SK-N-SH treated with all-trans-retinoic acid at 6 μM for 48 hours (cell line): ENCODE measurements at regions not wholly inside any gene's neighbourhood (a gene's known extent, or its start where the extent isn't known, plus 50 kb on each side); places are given as distances from the start of the nearest gene placed in this dataset.

ENCODE experiments used
- ATAC-seq: fragments of 200-7000 bp; cut with Tn5 transposase; 3 replicates; pipeline ENCODE4 v1.9.1; 2020; ENCODE audit warnings: mild to moderate bottlenecking, moderate library complexity
- ARNTL ChIP-seq: fragments of 450-650 bp; formaldehyde crosslinking; IDR thresholded peaks from 2 replicates; pipeline ENCODE4 v1.5.0; 2020; ENCODE audit warnings: low read depth, mild to moderate bottlenecking, moderate library complexity, borderline replicate concordance
- BACH2 ChIP-seq: fragments of 250-450 bp; sonication (Bioruptor Pico); IDR thresholded peaks from 2 replicates; pipeline ENCODE4 v1.9.0; 2021; ENCODE audit warnings: mild to moderate bottlenecking, borderline replicate concordance
- CSDC2 ChIP-seq: fragments of 250-450 bp; sonication (Bioruptor Pico); IDR thresholded peaks from 2 replicates; pipeline ENCODE4 v1.5.0; 2020; ENCODE audit warnings: mild to moderate bottlenecking, moderate library complexity
- ESRRG ChIP-seq: fragments of 250-450 bp; sonication (Bioruptor Pico); IDR thresholded peaks from 2 replicates; pipeline ENCODE4 v1.6.1; 2021; ENCODE audit warnings: mild to moderate bottlenecking
- GLIS3 ChIP-seq: fragments of 250-450 bp; sonication (Bioruptor Pico); IDR thresholded peaks from 2 replicates; pipeline ENCODE4 v1.5.0; 2020; ENCODE audit warnings: mild to moderate bottlenecking, moderate library complexity
- ISL1 ChIP-seq: fragments of 250-450 bp; sonication (Bioruptor Pico); IDR thresholded peaks from 2 replicates; pipeline ENCODE4 v2.1.2; 2022; ENCODE audit warnings: mild to moderate bottlenecking, moderate library complexity
- OSR1 ChIP-seq: fragments of 250-450 bp; sonication (Bioruptor Pico); IDR thresholded peaks from 2 replicates; pipeline ENCODE4 v1.8.0; 2022; ENCODE audit warnings: moderate library complexity, mild to moderate bottlenecking, inconsistent platforms
- PPARA ChIP-seq: fragments of 250-450 bp; sonication (Bioruptor Pico); IDR thresholded peaks from 2 replicates; pipeline ENCODE4 v1.5.0; 2020; ENCODE audit warnings: mild to moderate bottlenecking, borderline replicate concordance
- RARB ChIP-seq: fragments of 250-450 bp; sonication (Bioruptor Pico); IDR thresholded peaks from 2 replicates; pipeline ENCODE4 v1.8.0; 2021; ENCODE audit warnings: mild to moderate bottlenecking, moderate library complexity
- SNAI2 ChIP-seq: fragments of 250-450 bp; sonication (Bioruptor Pico); IDR thresholded peaks from 2 replicates; pipeline ENCODE4 v1.5.0; 2020; ENCODE audit warnings: mild to moderate bottlenecking, moderate library complexity
- TCF4 ChIP-seq: fragments of 250-450 bp; sonication (Bioruptor Pico); IDR thresholded peaks from 2 replicates; pipeline ENCODE4 v1.8.0; 2021; ENCODE audit warnings: mild to moderate bottlenecking, moderate library complexity, borderline replicate concordance
- TOX ChIP-seq: fragments of 250-450 bp; sonication (Bioruptor Pico); IDR thresholded peaks from 2 replicates; pipeline ENCODE4 v1.8.0; 2021; ENCODE audit warnings: mild to moderate bottlenecking, moderate library complexity, borderline replicate concordance
- ZC3H10 ChIP-seq: fragments of 250-450 bp; sonication (Bioruptor Pico); IDR thresholded peaks from 2 replicates; pipeline ENCODE4 v1.5.1; 2021; ENCODE audit warnings: mild to moderate bottlenecking, moderate library complexity
- ZFP3 ChIP-seq: fragments of 250-450 bp; sonication (Bioruptor Pico); IDR thresholded peaks from 2 replicates; pipeline ENCODE4 v1.5.0; 2020; ENCODE audit warnings: mild to moderate bottlenecking, moderate library complexity
- ZFP30 ChIP-seq: fragments of 450-650 bp; formaldehyde crosslinking; IDR thresholded peaks from 2 replicates; pipeline ENCODE4 v1.5.0; 2022; ENCODE audit warnings: mild to moderate bottlenecking, moderate library complexity
- ZNF565 ChIP-seq: fragments of 450-650 bp; formaldehyde crosslinking; conservative IDR thresholded peaks from 2 replicates; pipeline ENCODE4 v1.5.0; 2020; ENCODE audit warnings: low read depth, mild to moderate bottlenecking, moderate library complexity
- ZNF70 ChIP-seq: fragments of 450-650 bp; formaldehyde crosslinking; IDR thresholded peaks from 2 replicates; pipeline ENCODE4 v1.5.0; 2020; ENCODE audit warnings: mild to moderate bottlenecking, moderate library complexity
- ZNF8 ChIP-seq: fragments of 450-650 bp; formaldehyde crosslinking; IDR thresholded peaks from 2 replicates; pipeline ENCODE4 v1.5.0; 2020; ENCODE audit warnings: mild to moderate bottlenecking, moderate library complexity
- TF ChIP-seq, protein P1 (sequence below): fragments of 250-450 bp; sonication (Bioruptor Pico); IDR thresholded peaks from 2 replicates; pipeline ENCODE4 v1.5.0; 2020; ENCODE audit warnings: mild to moderate bottlenecking, moderate library complexity
- TF ChIP-seq, protein P2 (sequence below): fragments of 250-450 bp; sonication (Bioruptor Pico); IDR thresholded peaks from 2 replicates; pipeline ENCODE4 v1.8.0; 2020; ENCODE audit warnings: mild to moderate bottlenecking, moderate library complexity, borderline replicate concordance
- TF ChIP-seq, protein P3 (sequence below): fragments of 250-450 bp; sonication (Bioruptor Pico); IDR thresholded peaks from 2 replicates; pipeline ENCODE4 v1.5.1; 2021; ENCODE audit warnings: mild to moderate bottlenecking, moderate library complexity

DNA sequence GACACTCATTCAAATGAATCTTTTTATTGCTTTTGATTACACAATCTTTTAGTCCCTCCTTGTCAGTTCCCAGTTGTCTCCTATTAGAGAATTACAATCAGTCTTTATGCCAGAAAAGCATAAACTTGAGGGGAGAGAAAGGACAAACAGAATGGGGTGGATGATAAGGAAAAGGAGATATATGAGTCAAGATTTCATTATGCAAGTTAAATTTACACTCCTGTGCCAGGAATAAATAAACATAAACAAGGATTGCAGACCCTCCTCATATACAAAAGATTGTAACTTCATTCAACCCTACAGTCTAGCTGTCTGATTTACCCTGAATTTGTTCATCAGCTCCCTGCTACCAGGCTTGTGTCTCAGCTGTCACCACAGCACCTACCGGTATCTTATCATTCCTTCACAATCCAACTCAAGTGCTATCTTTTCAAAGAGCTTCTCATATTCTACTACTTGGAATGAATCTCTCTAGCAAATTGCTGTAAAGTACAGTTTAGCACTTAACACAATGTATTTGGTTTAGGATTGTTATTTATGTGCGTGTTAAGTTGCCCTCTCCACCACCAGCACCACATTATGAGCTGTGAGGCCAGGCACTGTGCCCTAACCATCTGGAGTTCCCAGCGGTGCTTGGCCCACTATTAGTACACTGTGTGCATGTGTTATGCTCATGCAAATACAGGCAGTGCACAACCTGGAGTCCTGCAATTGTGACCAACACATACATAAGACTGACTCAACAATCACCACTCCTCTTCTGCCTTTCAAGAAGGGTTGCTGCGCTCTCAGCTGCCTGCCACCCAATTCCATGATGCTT is 504.1 kb downstream of the TBL1XR1 start:
- TF ChIP-seq TOX (CRISPR knock-in tag), result no peak
- TF ChIP-seq, protein P1, sequence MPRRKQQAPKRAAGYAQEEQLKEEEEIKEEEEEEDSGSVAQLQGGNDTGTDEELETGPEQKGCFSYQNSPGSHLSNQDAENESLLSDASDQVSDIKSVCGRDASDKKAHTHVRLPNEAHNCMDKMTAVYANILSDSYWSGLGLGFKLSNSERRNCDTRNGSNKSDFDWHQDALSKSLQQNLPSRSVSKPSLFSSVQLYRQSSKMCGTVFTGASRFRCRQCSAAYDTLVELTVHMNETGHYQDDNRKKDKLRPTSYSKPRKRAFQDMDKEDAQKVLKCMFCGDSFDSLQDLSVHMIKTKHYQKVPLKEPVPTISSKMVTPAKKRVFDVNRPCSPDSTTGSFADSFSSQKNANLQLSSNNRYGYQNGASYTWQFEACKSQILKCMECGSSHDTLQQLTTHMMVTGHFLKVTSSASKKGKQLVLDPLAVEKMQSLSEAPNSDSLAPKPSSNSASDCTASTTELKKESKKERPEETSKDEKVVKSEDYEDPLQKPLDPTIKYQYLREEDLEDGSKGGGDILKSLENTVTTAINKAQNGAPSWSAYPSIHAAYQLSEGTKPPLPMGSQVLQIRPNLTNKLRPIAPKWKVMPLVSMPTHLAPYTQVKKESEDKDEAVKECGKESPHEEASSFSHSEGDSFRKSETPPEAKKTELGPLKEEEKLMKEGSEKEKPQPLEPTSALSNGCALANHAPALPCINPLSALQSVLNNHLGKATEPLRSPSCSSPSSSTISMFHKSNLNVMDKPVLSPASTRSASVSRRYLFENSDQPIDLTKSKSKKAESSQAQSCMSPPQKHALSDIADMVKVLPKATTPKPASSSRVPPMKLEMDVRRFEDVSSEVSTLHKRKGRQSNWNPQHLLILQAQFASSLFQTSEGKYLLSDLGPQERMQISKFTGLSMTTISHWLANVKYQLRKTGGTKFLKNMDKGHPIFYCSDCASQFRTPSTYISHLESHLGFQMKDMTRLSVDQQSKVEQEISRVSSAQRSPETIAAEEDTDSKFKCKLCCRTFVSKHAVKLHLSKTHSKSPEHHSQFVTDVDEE, result no peak
- no peak for TF ChIP-seq BACH2 (CRISPR knock-in tag)
- TF ChIP-seq ESRRG (CRISPR knock-in tag), result no peak
- TF ChIP-seq ZC3H10 (CRISPR knock-in tag), result no peak
- no peak for TF ChIP-seq ISL1
- no peak for TF ChIP-seq ZFP3
- no peak for TF ChIP-seq OSR1
- no peak for TF ChIP-seq CSDC2 (CRISPR knock-in tag)
- TF ChIP-seq, protein P2, sequence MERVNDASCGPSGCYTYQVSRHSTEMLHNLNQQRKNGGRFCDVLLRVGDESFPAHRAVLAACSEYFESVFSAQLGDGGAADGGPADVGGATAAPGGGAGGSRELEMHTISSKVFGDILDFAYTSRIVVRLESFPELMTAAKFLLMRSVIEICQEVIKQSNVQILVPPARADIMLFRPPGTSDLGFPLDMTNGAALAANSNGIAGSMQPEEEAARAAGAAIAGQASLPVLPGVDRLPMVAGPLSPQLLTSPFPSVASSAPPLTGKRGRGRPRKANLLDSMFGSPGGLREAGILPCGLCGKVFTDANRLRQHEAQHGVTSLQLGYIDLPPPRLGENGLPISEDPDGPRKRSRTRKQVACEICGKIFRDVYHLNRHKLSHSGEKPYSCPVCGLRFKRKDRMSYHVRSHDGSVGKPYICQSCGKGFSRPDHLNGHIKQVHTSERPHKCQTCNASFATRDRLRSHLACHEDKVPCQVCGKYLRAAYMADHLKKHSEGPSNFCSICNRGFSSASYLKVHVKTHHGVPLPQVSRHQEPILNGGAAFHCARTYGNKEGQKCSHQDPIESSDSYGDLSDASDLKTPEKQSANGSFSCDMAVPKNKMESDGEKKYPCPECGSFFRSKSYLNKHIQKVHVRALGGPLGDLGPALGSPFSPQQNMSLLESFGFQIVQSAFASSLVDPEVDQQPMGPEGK (CRISPR knock-in tag), result no peak
- TF ChIP-seq ARNTL (CRISPR knock-in tag), result no peak
- TF ChIP-seq ZNF70 (CRISPR knock-in tag), result no peak
- no peak for TF ChIP-seq RARB (CRISPR knock-in tag)
- no peak for TF ChIP-seq TCF4 (CRISPR knock-in tag)
- TF ChIP-seq PPARA, result no peak
- no peak for TF ChIP-seq GLIS3 (CRISPR knock-in tag)
- no peak for TF ChIP-seq ZNF565 (CRISPR knock-in tag)
- ATAC-seq, result no peak

DNA sequence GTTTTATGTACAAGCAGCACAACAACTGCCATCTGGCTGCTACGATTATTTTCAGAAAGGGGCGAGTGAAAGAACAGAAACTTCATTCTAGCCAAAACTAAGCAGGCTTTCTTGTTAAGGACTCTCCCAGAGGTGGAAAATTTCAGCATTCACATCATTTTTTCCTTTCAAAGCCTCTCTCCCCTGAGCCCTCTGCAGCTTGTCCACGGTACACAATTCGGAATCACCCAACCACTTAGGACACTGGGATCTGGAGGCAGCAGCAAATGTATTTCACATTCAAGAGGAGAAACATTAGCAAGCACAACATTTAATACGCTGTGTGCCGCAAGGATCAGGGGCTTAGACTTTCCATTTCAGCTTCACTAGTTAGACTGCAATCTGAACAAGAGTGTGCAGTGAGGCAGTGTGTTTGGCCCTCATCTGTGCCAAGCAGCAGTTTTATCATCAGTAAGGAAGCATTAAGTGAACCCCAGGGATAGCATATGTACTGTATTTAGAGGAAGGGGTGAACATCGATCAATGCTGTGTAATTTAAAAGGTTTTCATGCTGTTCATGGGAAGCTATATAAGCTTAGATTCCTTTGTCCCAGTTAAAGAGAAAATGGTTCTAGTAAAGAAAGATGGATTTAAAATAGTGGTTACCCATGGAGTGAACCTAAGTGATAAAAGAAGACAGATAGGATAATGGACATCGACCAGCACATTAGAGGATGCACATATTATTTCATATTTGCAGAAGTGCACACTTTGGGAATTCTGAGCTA is 504.9 kb downstream of the TBL1XR1 start:
- TF ChIP-seq, protein P2 (CRISPR knock-in tag), result no peak
- TF ChIP-seq, protein P1, result no peak
- TF ChIP-seq TCF4 (CRISPR knock-in tag) (no peak), BACH2 (CRISPR knock-in tag) (no peak), SNAI2 (CRISPR knock-in tag) (no peak), ZFP30 (CRISPR knock-in tag) (no peak), ZNF8 (CRISPR knock-in tag) (no peak), CSDC2 (CRISPR knock-in tag) (no peak), GLIS3 (CRISPR knock-in tag) (no peak), ZNF565 (CRISPR knock-in tag) (no peak), RARB (CRISPR knock-in tag) (no peak), ARNTL (CRISPR knock-in tag) (no peak), ISL1 (no peak)
- TF ChIP-seq, protein P3, sequence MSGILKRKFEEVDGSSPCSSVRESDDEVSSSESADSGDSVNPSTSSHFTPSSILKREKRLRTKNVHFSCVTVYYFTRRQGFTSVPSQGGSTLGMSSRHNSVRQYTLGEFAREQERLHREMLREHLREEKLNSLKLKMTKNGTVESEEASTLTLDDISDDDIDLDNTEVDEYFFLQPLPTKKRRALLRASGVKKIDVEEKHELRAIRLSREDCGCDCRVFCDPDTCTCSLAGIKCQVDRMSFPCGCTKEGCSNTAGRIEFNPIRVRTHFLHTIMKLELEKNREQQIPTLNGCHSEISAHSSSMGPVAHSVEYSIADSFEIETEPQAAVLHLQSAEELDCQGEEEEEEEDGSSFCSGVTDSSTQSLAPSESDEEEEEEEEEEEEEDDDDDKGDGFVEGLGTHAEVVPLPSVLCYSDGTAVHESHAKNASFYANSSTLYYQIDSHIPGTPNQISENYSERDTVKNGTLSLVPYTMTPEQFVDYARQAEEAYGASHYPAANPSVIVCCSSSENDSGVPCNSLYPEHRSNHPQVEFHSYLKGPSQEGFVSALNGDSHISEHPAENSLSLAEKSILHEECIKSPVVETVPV (CRISPR knock-in tag), result no peak
- ATAC-seq, result no peak
